GM23338 (cell line): ENCODE measurements at regions not wholly inside any gene's neighbourhood (a gene's known extent, or its start where the extent isn't known, plus 50 kb on each side); places are given as distances from the start of the nearest gene placed in this dataset.

ENCODE experiments used
- ATAC-seq: fragments of 200-7000 bp; cut with Tn5 transposase; 3 replicates; pipeline ENCODE4 v1.9.1; 2020
- DNase-seq: peaks from one replicate; pipeline ENCODE4 v3.0.0-alpha.2; 2015; ENCODE audit warnings: low spot score
- H2AFZ ChIP-seq: fragments of 200-600 bp; sonication (generic); 2 replicates; pipeline ENCODE4 v1.8.0; 2016; ENCODE audit warnings: antibody characterized with exemption, mild to moderate bottlenecking, moderate library complexity
- H3F3A ChIP-seq: fragments of 200-600 bp; sonication (generic); replicated peaks from 2 replicates; pipeline ENCODE4 v1.8.0; 2017; ENCODE audit warnings: antibody characterized with exemption, mixed run types, low read depth
- H3K27ac ChIP-seq: fragments of 200-600 bp; sonication (generic); 2 replicates; pipeline ENCODE4 v1.6.1; 2016; ENCODE audit warnings: low read depth
- H3K27me3 ChIP-seq: fragments of 200-600 bp; sonication (generic); 2 replicates; pipeline ENCODE4 v1.8.0; 2016; ENCODE audit warnings: mild to moderate bottlenecking, mixed run types, moderate library complexity; ENCODE audit not compliant: insufficient read depth
- H3K36me3 ChIP-seq: fragments of 200-600 bp; sonication (generic); 2 replicates; pipeline ENCODE4 v1.8.0; 2016; ENCODE audit warnings: mild to moderate bottlenecking; ENCODE audit not compliant: insufficient read depth
- H3K4me1 ChIP-seq: fragments of 200-600 bp; sonication (generic); 2 replicates; pipeline ENCODE4 v1.8.0; 2016; ENCODE audit warnings: mild to moderate bottlenecking, moderate library complexity; ENCODE audit not compliant: insufficient read depth
- H3K4me2 ChIP-seq: fragments of 200-600 bp; sonication (generic); 2 replicates; pipeline ENCODE4 v1.7.1; 2017; ENCODE audit warnings: mixed run types
- H3K4me3 ChIP-seq: fragments of 200-600 bp; sonication (generic); 2 replicates; pipeline ENCODE4 v1.6.1; 2016; ENCODE audit warnings: mixed run types
- H3K79me2 ChIP-seq: fragments of 200-600 bp; sonication (generic); replicated peaks from 2 replicates; pipeline ENCODE4 v1.8.0; 2017; ENCODE audit warnings: mild to moderate bottlenecking; ENCODE audit not compliant: insufficient read depth
- H3K9me2 ChIP-seq: fragments of 200-600 bp; sonication (generic); 2 replicates; pipeline ENCODE4 v1.8.0; 2017; ENCODE audit not compliant: insufficient read depth
- H4K20me1 ChIP-seq: fragments of 200-600 bp; sonication (generic); replicated peaks from 2 replicates; pipeline ENCODE4 v1.8.0; 2017; ENCODE audit warnings: mild to moderate bottlenecking; ENCODE audit not compliant: insufficient read depth
- H3K27ac Mint-ChIP-seq: 2 replicates; pipeline ENCODE4 v1.8.0; 2020; ENCODE audit warnings: inconsistent platforms, mild to moderate bottlenecking, moderate library complexity, mixed read lengths
- H3K27me3 Mint-ChIP-seq: 3 replicates; pipeline ENCODE4 v1.8.0; 2022; ENCODE audit warnings: low read depth, mild to moderate bottlenecking, moderate library complexity, mixed read lengths, inconsistent platforms; ENCODE audit not compliant: insufficient read depth, poor library complexity
- H3K36me3 Mint-ChIP-seq: 3 replicates; pipeline ENCODE4 v1.8.0; 2021; ENCODE audit warnings: low read depth, mild to moderate bottlenecking, inconsistent platforms, moderate library complexity, mixed read lengths
- H3K4me1 Mint-ChIP-seq: 3 replicates; pipeline ENCODE4 v1.8.0; 2020; ENCODE audit warnings: mild to moderate bottlenecking, inconsistent platforms, mixed read lengths
- H3K4me3 Mint-ChIP-seq: 3 replicates; pipeline ENCODE4 v1.8.0; 2021; ENCODE audit warnings: moderate library complexity, mild to moderate bottlenecking, inconsistent platforms, mixed read lengths
- H3K9me3 Mint-ChIP-seq: 3 replicates; pipeline ENCODE4 v1.8.0; 2020; ENCODE audit warnings: moderate library complexity, mild to moderate bottlenecking, inconsistent platforms, mixed read lengths
- CREB1 ChIP-seq: fragments of 250-450 bp; sonication (Bioruptor Pico); IDR thresholded peaks from 2 replicates; pipeline ENCODE4 v1.5.0; 2020; ENCODE audit warnings: low read depth, mild to moderate bottlenecking, moderate library complexity
- CTCF ChIP-seq, 2 experiments: fragments of 200-600 bp in 1 of 2; sonication (generic) in 1 of 2; conservative IDR thresholded peaks; 2 replicates each; pipeline versions ENCODE4 v1.5.1 to v1.6.1; 2016 to 2017; ENCODE audit warnings: antibody characterized with exemption in 2 of 2, low read depth in 2 of 2, mild to moderate bottlenecking in 2 of 2, moderate library complexity in 1 of 2
- ETS1 ChIP-seq: IDR thresholded peaks from 2 replicates; pipeline ENCODE4 v1.6.1; 2016; ENCODE audit warnings: antibody characterized with exemption
- EZH2 ChIP-seq: fragments of 200-600 bp; sonication (generic); IDR thresholded peaks from one replicate; pipeline ENCODE4 v1.8.0; 2017; ENCODE audit warnings: antibody characterized with exemption, mild to moderate bottlenecking, low read depth; ENCODE audit not compliant: unreplicated experiment
- EZH2phosphoT487 ChIP-seq: fragments of 200-600 bp; sonication (generic); IDR thresholded peaks from one replicate; pipeline ENCODE4 v1.8.1; 2018; ENCODE audit warnings: antibody characterized with exemption; ENCODE audit not compliant: unreplicated experiment
- JUNB ChIP-seq: IDR thresholded peaks from one replicate; pipeline ENCODE4 v1.6.1; 2016; ENCODE audit warnings: antibody characterized with exemption; ENCODE audit not compliant: unreplicated experiment
- NANOG ChIP-seq: IDR thresholded peaks from 2 replicates; pipeline ENCODE4 v1.6.1; 2016; ENCODE audit warnings: antibody characterized with exemption, borderline replicate concordance
- POLR2AphosphoS5 ChIP-seq: IDR thresholded peaks from 2 replicates; pipeline ENCODE4 v1.6.1; 2016; ENCODE audit warnings: antibody characterized with exemption, low read depth
- REST ChIP-seq: IDR thresholded peaks from one replicate; pipeline ENCODE4 v1.6.1; 2018; ENCODE audit warnings: antibody characterized with exemption; ENCODE audit not compliant: unreplicated experiment
- STAT1 ChIP-seq: IDR thresholded peaks from one replicate; pipeline ENCODE4 v1.6.1; 2016; ENCODE audit warnings: antibody characterized with exemption; ENCODE audit not compliant: unreplicated experiment
- ZNF114 ChIP-seq: fragments of 250-450 bp; sonication (Bioruptor Pico); IDR thresholded peaks from 2 replicates; pipeline ENCODE4 v1.5.0; 2020; ENCODE audit warnings: mild to moderate bottlenecking, moderate library complexity
- ZNF331 ChIP-seq: fragments of 250-450 bp; sonication (Bioruptor Pico); IDR thresholded peaks from 2 replicates; pipeline ENCODE4 v1.5.0; 2020; ENCODE audit warnings: low read depth, mild to moderate bottlenecking, moderate library complexity
- ZNF462 ChIP-seq: fragments of 250-450 bp; sonication (Bioruptor Pico); IDR thresholded peaks from 2 replicates; pipeline ENCODE4 v1.5.0; 2020; ENCODE audit warnings: mild to moderate bottlenecking, moderate library complexity

- Mint-ChIP-seq H3K27me3 (peaks cover 2% of the 10 kb centered on the region), H3K27ac (no peak overlapping the region), H3K36me3 (no peaks in the 10 kb centered on the region), H3K9me3 (no peaks in the 10 kb centered on the region), H3K4me3 (no peak overlapping the region), H3K4me1 (peaks cover 10% of the 10 kb centered on the region; the same call in 2 of the 3 replicates)
- H3K79me2 ChIP-seq: no peaks in the 10 kb centered on the region
- H3K4me3 ChIP-seq: no peak overlapping the region
- DNase-seq (no peak), ATAC-seq (no peak)
- no peaks in the 10 kb centered on the region for H4K20me1 ChIP-seq
- H3K27ac ChIP-seq: no peak overlapping the region
- no peak overlapping the region for H3K4me2 ChIP-seq
- H3K27me3 ChIP-seq: no peaks in the 10 kb centered on the region
- no peak overlapping the region for H2AFZ ChIP-seq
- TF ChIP-seq EZH2: no peak
- TF ChIP-seq JUNB: no peak
- TF ChIP-seq ZNF331 (CRISPR knock-in tag): no peak
- no peak for TF ChIP-seq CTCF (conservative IDR thresholded peaks at IDR 0.05; ENCODE audit: low read depth in 2 of 2)
- no peak for TF ChIP-seq POLR2AphosphoS5
- TF ChIP-seq EZH2phosphoT487: no peak
- TF ChIP-seq ETS1: no peak
- TF ChIP-seq STAT1: no peak
- no peak for TF ChIP-seq CREB1 (CRISPR knock-in tag)
- no peak for TF ChIP-seq NANOG
- no peak for TF ChIP-seq ZNF462 (CRISPR knock-in tag)
- TF ChIP-seq REST: no peak
- no peak for TF ChIP-seq ZNF114 (CRISPR knock-in tag)
- no peaks in the 10 kb centered on the region for H3K9me2 ChIP-seq
- H3K36me3 ChIP-seq: no peaks in the 10 kb centered on the region
- H3F3A ChIP-seq: no peaks in the 10 kb centered on the region
- no peaks in the 10 kb centered on the region for H3K4me1 ChIP-seq
Observed at GRCh38 chr4:128451270-128451905, 163.8 kb upstream of the PGRMC2 start.
